ENCODE measurements at regions not wholly inside any gene's neighbourhood (a gene's known extent, or its start where the extent isn't known, plus 50 kb on each side); places are given as distances from the start of the nearest gene placed in this dataset.
A peak's percentile ranks its signal among the peaks of the same experiment; 100 is the strongest.

DNA sequence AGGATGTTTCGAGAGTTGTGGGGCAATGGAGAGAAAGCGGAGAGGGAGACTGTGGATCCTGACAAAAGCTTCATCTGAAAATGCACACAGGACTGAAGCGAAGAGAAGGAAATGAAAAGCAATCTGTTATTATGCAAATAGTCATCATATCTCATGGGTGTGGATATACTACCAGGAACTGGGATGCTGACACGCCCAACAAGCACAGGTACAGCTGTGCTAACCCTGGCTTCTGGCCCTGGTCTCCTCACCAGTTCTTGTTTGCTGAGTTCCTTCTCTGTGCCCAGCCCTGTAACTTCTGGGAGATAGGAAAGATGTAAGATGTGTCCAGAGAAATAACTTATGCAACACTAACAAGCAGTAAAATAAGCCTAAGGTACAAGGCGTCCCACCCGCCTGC, 358.8 kb downstream of the CMPK2 start:
- Mint-ChIP-seq H3K27ac (no peak overlapping the region), H3K4me1 (peaks cover 9% of the 10 kb centered on the region), H3K9me3 (peaks cover 5% of the 10 kb centered on the region), H3K27me3 (ENCODE audit: insufficient read depth, low read depth) (peaks cover 5% of the 10 kb centered on the region), H3K36me3 (no peaks in the 10 kb centered on the region), H3K4me3 (peak overlapping the region; percentile 11)
- no peaks in the 10 kb centered on the region for H4K20me1 ChIP-seq (ENCODE audit: low read depth)
- no peak overlapping the region for H3K4me2 ChIP-seq
- no peak for DNase-seq (ENCODE audit: low spot score)
- no peak overlapping the region for H2AFZ ChIP-seq (replicated peaks)
- no peaks in the 10 kb centered on the region for H3K9me3 ChIP-seq (ENCODE audit: low read depth)
- TF ChIP-seq, protein P1, sequence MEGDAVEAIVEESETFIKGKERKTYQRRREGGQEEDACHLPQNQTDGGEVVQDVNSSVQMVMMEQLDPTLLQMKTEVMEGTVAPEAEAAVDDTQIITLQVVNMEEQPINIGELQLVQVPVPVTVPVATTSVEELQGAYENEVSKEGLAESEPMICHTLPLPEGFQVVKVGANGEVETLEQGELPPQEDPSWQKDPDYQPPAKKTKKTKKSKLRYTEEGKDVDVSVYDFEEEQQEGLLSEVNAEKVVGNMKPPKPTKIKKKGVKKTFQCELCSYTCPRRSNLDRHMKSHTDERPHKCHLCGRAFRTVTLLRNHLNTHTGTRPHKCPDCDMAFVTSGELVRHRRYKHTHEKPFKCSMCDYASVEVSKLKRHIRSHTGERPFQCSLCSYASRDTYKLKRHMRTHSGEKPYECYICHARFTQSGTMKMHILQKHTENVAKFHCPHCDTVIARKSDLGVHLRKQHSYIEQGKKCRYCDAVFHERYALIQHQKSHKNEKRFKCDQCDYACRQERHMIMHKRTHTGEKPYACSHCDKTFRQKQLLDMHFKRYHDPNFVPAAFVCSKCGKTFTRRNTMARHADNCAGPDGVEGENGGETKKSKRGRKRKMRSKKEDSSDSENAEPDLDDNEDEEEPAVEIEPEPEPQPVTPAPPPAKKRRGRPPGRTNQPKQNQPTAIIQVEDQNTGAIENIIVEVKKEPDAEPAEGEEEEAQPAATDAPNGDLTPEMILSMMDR (IDR thresholded peaks at IDR 0.05): no peak
- TF ChIP-seq EZH2phosphoT487 (IDR thresholded peaks at IDR 0.05): no peak
- no peak for TF ChIP-seq EZH2 (IDR thresholded peaks at IDR 0.05)
- no peaks in the 10 kb centered on the region for H3F3A ChIP-seq (ENCODE audit: low read depth)
- H3K4me3 ChIP-seq: no peak overlapping the region
- H3K27ac ChIP-seq: no peak overlapping the region
- H3K36me3 ChIP-seq: no peaks in the 10 kb centered on the region
- no peaks in the 10 kb centered on the region for H3K4me1 ChIP-seq
- H3K79me2 ChIP-seq (ENCODE audit: low read depth): no peaks in the 10 kb centered on the region
- H3K9ac ChIP-seq: no peak overlapping the region
- no peaks in the 10 kb centered on the region for H3K27me3 ChIP-seq

DNA sequence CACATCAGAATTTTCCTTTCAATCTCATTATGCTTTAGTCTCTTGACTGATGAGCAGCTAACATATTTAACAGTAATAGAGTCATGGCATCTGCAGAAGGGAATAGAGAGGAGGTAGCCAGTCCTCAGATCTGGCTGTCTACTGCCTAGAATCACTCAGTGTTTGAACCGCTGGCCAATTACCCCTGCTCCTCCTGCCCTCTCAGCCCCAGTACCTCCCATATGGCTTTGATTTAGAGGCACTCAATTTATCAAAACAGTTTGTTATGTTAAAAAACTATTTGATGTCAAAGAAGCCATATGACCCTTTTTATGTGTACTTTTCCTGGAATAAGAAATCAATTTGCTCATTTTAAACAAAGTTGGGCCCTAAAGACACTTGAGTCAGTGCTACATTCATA, 355.2 kb downstream of the CMPK2 start:
- H3K9me3 ChIP-seq (ENCODE audit: low read depth): no peaks in the 10 kb centered on the region
- H3K36me3 Mint-ChIP-seq: no peaks in the 10 kb centered on the region

DNA sequence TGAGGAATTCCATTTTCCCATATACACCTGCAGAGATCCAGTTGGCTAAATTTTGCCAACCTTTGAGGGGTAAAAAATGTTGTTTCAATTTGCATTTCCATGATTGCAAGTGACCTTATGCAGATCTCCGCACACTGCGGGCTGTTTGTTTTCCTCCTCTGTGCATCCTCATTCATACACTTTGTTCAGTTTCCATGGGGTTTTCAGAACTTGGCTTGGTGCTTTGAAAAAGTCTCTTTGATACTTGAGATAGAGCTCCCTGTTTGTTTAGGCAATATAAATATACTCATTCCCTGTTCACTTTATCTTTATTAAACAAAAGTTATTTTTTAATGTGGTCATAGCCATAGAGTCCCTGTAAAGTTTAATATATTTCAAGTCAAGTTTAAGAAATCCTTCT, 353.1 kb downstream of the CMPK2 start:
- H3K4me1 ChIP-seq: no peaks in the 10 kb centered on the region
- peaks cover 14% of the 10 kb centered on the region for H3K4me1 Mint-ChIP-seq
- peaks cover 9% of the 10 kb centered on the region for H3K9me3 Mint-ChIP-seq

More for the DNA sequence above, 355.2 kb downstream of the CMPK2 start:
- no peak for DNase-seq (ENCODE audit: low spot score)
- Histone ChIP-seq H2AFZ (replicated peaks) (no peak overlapping the region), H4K20me1 (ENCODE audit: low read depth) (no peaks in the 10 kb centered on the region), H3K36me3 (no peaks in the 10 kb centered on the region), H3K4me2 (no peak overlapping the region), H3K4me3 (no peak overlapping the region), H3K4me1 (no peaks in the 10 kb centered on the region), H3K9ac (no peak overlapping the region), H3F3A (ENCODE audit: low read depth) (no peaks in the 10 kb centered on the region), H3K79me2 (ENCODE audit: low read depth) (no peaks in the 10 kb centered on the region), H3K27ac (no peak overlapping the region), H3K27me3 (no peaks in the 10 kb centered on the region)
- Mint-ChIP-seq H3K27me3 (ENCODE audit: insufficient read depth, low read depth) (peaks cover 8% of the 10 kb centered on the region), H3K4me1 (peaks cover 13% of the 10 kb centered on the region), H3K9me3 (peaks cover 9% of the 10 kb centered on the region), H3K4me3 (no peak overlapping the region), H3K27ac (no peak overlapping the region)
- TF ChIP-seq, protein P1 (IDR thresholded peaks at IDR 0.05): no peak
- TF ChIP-seq EZH2phosphoT487 (IDR thresholded peaks at IDR 0.05): no peak
- no peak for TF ChIP-seq EZH2 (IDR thresholded peaks at IDR 0.05)

More for the DNA sequence above, 353.1 kb downstream of the CMPK2 start:
- H3K79me2 ChIP-seq (ENCODE audit: low read depth): no peaks in the 10 kb centered on the region
- H3K4me2 ChIP-seq: no peak overlapping the region
- H3K27ac ChIP-seq: no peak overlapping the region
- no peaks in the 10 kb centered on the region for H3F3A ChIP-seq (ENCODE audit: low read depth)
- TF ChIP-seq, protein P1 (IDR thresholded peaks at IDR 0.05): no peak
- H3K36me3 ChIP-seq: no peaks in the 10 kb centered on the region
- H2AFZ ChIP-seq (replicated peaks): no peak overlapping the region
- no peaks in the 10 kb centered on the region for H3K9me3 ChIP-seq (ENCODE audit: low read depth)
- Mint-ChIP-seq H3K36me3 (no peaks in the 10 kb centered on the region), H3K27me3 (ENCODE audit: insufficient read depth, low read depth) (peaks cover 5% of the 10 kb centered on the region), H3K27ac (no peak overlapping the region), H3K4me3 (no peak overlapping the region)
- H4K20me1 ChIP-seq (ENCODE audit: low read depth): no peaks in the 10 kb centered on the region
- H3K9ac ChIP-seq: no peak overlapping the region
- H3K4me3 ChIP-seq: no peak overlapping the region
- H3K27me3 ChIP-seq: no peaks in the 10 kb centered on the region
- no peak for DNase-seq (ENCODE audit: low spot score)

All from neural progenitor cell (in vitro differentiated cells).